ENCODE measurements at regions not wholly inside any gene's neighbourhood (a gene's known extent, or its start where the extent isn't known, plus 50 kb on each side); places are given as distances from the start of the nearest gene placed in this dataset.

- 59% methylated on average over 4 of the region's 4 CpGs for WGBS (ENCODE audit: low lambda C conversion rate, missing lambda C conversion rate)
- no peak for TF ChIP-seq EZH2 (IDR thresholded peaks at IDR 0.05; ENCODE audit: borderline replicate concordance)
- TF ChIP-seq CTCF (IDR thresholded peaks at IDR 0.05; ENCODE audit: poor library complexity): no peak
- no peak for TF ChIP-seq EZH2phosphoT487 (IDR thresholded peaks at IDR 0.05; ENCODE audit: low read depth, severe bottlenecking, unreplicated experiment)
- Histone ChIP-seq H3K4me3 (no peak overlapping the region), H4K20me1 (ENCODE audit: insufficient read depth, poor library complexity, severe bottlenecking) (no peaks in the 10 kb centered on the region), H3K36me3 (replicated peaks; ENCODE audit: insufficient read depth, low read depth) (no peaks in the 10 kb centered on the region), H3K27ac (no peak overlapping the region), H2AFZ (no peak overlapping the region), H3K4me2 (peak overlapping the region; percentile 43), H3K27me3 (no peaks in the 10 kb centered on the region), H3K9me3 (ENCODE audit: low read depth) (no peaks in the 10 kb centered on the region), H3K9me2 (replicated peaks; ENCODE audit: insufficient read depth) (no peaks in the 10 kb centered on the region), H3K4me1 (ENCODE audit: insufficient read depth) (no peaks in the 10 kb centered on the region), H3K79me2 (no peaks in the 10 kb centered on the region)
- DNase-seq (ENCODE audit: low spot score): no peak
These were observed 1371.5 kb downstream of the EPHA7 start for GRCh38 chr6:92047860-92048259.

GRCh38 chr6:92047152-92047850 is 1372.1 kb downstream of the EPHA7 start:
- no peak for TF ChIP-seq EZH2phosphoT487 (IDR thresholded peaks at IDR 0.05; ENCODE audit: low read depth, severe bottlenecking, unreplicated experiment)
- no peak for TF ChIP-seq CTCF (IDR thresholded peaks at IDR 0.05; ENCODE audit: poor library complexity)
- no peak for TF ChIP-seq EZH2 (IDR thresholded peaks at IDR 0.05; ENCODE audit: borderline replicate concordance)
- Histone ChIP-seq H3K79me2 (no peaks in the 10 kb centered on the region), H3K9me3 (ENCODE audit: low read depth) (no peaks in the 10 kb centered on the region), H2AFZ (peak overlapping the region; percentile 37), H3K36me3 (replicated peaks; ENCODE audit: insufficient read depth, low read depth) (no peaks in the 10 kb centered on the region), H3K4me1 (ENCODE audit: insufficient read depth) (no peaks in the 10 kb centered on the region), H3K4me3 (no peak overlapping the region), H4K20me1 (ENCODE audit: insufficient read depth, poor library complexity, severe bottlenecking) (no peaks in the 10 kb centered on the region), H3K27ac (no peak overlapping the region), H3K27me3 (no peaks in the 10 kb centered on the region), H3K9me2 (replicated peaks; ENCODE audit: insufficient read depth) (no peaks in the 10 kb centered on the region), H3K4me2 (peak overlapping the region; percentile 43)
- DNase-seq (ENCODE audit: low spot score): no peak
- 58% methylated on average over 4 of the region's 4 CpGs for WGBS (ENCODE audit: low lambda C conversion rate, missing lambda C conversion rate)

- no peak for TF ChIP-seq EZH2 (IDR thresholded peaks at IDR 0.05; ENCODE audit: borderline replicate concordance)
- TF ChIP-seq CTCF (IDR thresholded peaks at IDR 0.05; ENCODE audit: poor library complexity): no peak
- TF ChIP-seq EZH2phosphoT487 (IDR thresholded peaks at IDR 0.05; ENCODE audit: low read depth, severe bottlenecking, unreplicated experiment): no peak
- H3K4me2 ChIP-seq: no peak overlapping the region
- H3K4me3 ChIP-seq: no peak overlapping the region
- no peaks in the 10 kb centered on the region for H3K27me3 ChIP-seq
- H3K27ac ChIP-seq: no peak overlapping the region
- H3K9me2 ChIP-seq (replicated peaks; ENCODE audit: insufficient read depth): no peaks in the 10 kb centered on the region
- no peaks in the 10 kb centered on the region for H3K9me3 ChIP-seq (ENCODE audit: low read depth)
- no peaks in the 10 kb centered on the region for H3K36me3 ChIP-seq (replicated peaks; ENCODE audit: insufficient read depth, low read depth)
- H2AFZ ChIP-seq: no peak overlapping the region
- H4K20me1 ChIP-seq (ENCODE audit: insufficient read depth, poor library complexity, severe bottlenecking): no peaks in the 10 kb centered on the region
- no peaks in the 10 kb centered on the region for H3K79me2 ChIP-seq
- no peaks in the 10 kb centered on the region for H3K4me1 ChIP-seq (ENCODE audit: insufficient read depth)
- DNase-seq (ENCODE audit: low spot score): no peak
These were observed 1375.0 kb downstream of the EPHA7 start for GRCh38 chr6:92044312-92044711.

Data from hepatocyte (in vitro differentiated cells).